A673 (cell line): ENCODE measurements at regions not wholly inside any gene's neighbourhood (a gene's known extent, or its start where the extent isn't known, plus 50 kb on each side); places are given as distances from the start of the nearest gene placed in this dataset.

Experiments used
- BruUV-seq: library from RNA; stranded (reverse); fragments of 400-500 nt; replicated peaks from 2 replicates; lab custom pipeline; 2021; lab: Mats Ljungman, UMichigan
- CTCF ChIA-PET: fragments of 300-600 bp; sonication (Branson Sonifier 250); formaldehyde crosslinking; loops from one replicate; lab custom pipeline; 2022; ENCODE audit warnings: antibody characterized with exemption; lab: Charles Lee
- POLR2A ChIA-PET: fragments of 300-600 bp; sonication (Branson Sonifier 250); formaldehyde crosslinking; loops from one replicate; lab custom pipeline; 2022; ENCODE audit warnings: antibody characterized with exemption; ENCODE audit not compliant: low non-redundant PET; lab: Charles Lee
- DNase-seq: peaks from one replicate; pipeline ENCODE4 v3.0.0-alpha.2; 2015; ENCODE audit warnings: low spot score
- H3K27ac ChIP-seq: fragments of 200-600 bp; sonication (generic); 2 replicates; pipeline ENCODE4 v1.5.1; 2016; ENCODE audit warnings: mixed run types, low read depth, mild to moderate bottlenecking, mixed read lengths, antibody characterized with exemption, low read length; ENCODE audit not compliant: poor library complexity, severe bottlenecking
- H3K27me3 ChIP-seq: fragments of 200-600 bp; sonication (generic); replicated peaks from 2 replicates; pipeline ENCODE4 v1.6.1; 2017; ENCODE audit warnings: mixed run types, low read depth, mild to moderate bottlenecking, mixed read lengths, antibody characterized with exemption, low read length; ENCODE audit not compliant: insufficient read depth, poor library complexity
- H3K36me3 ChIP-seq: fragments of 200-600 bp; sonication (generic); 2 replicates; pipeline ENCODE4 v1.6.1; 2016; ENCODE audit warnings: mixed run types, mild to moderate bottlenecking, mixed read lengths, antibody characterized with exemption, low read length; ENCODE audit not compliant: insufficient read depth, poor library complexity, severe bottlenecking
- H3K4me1 ChIP-seq: fragments of 200-600 bp; sonication (generic); 2 replicates; pipeline ENCODE4 v1.6.1; 2017; ENCODE audit warnings: mixed run types, mild to moderate bottlenecking, mixed read lengths, antibody characterized with exemption, low read length; ENCODE audit not compliant: insufficient read depth, poor library complexity, severe bottlenecking
- H3K4me3 ChIP-seq: fragments of 200-600 bp; sonication (generic); 2 replicates; pipeline ENCODE4 v1.5.1; 2016; ENCODE audit warnings: low read depth, mixed run types, mild to moderate bottlenecking, mixed read lengths, low read length; ENCODE audit not compliant: poor library complexity, severe bottlenecking
- H3K9me3 ChIP-seq: fragments of 200-600 bp; sonication (generic); 2 replicates; pipeline ENCODE4 v1.6.1; 2016; ENCODE audit warnings: mixed run types, low read depth, mild to moderate bottlenecking, mixed read lengths, antibody characterized with exemption, low read length; ENCODE audit not compliant: poor library complexity, severe bottlenecking
- CTCF ChIP-seq: fragments of 300-800, 200-600 bp; sonication (generic); conservative IDR thresholded peaks from 2 replicates; pipeline ENCODE4 v1.5.1; 2017; ENCODE audit warnings: low read depth, mild to moderate bottlenecking, antibody characterized with exemption, low read length, moderate library complexity, mixed read lengths
- EZH2 ChIP-seq: fragments of 200-600 bp; sonication (generic); IDR thresholded peaks from 2 replicates; pipeline ENCODE4 v1.6.1; 2017; ENCODE audit warnings: borderline replicate concordance, low read depth, mild to moderate bottlenecking, mixed read lengths, antibody characterized with exemption, low read length; ENCODE audit not compliant: poor library complexity, severe bottlenecking
- intact Hi-C: fragments of 100-400 bp; cut with micrococcal nuclease; formaldehyde crosslinking; loops from one replicate; pipeline ENCODE4 v1.10.0; 2022; ENCODE audit not compliant: unreplicated experiment

DNA sequence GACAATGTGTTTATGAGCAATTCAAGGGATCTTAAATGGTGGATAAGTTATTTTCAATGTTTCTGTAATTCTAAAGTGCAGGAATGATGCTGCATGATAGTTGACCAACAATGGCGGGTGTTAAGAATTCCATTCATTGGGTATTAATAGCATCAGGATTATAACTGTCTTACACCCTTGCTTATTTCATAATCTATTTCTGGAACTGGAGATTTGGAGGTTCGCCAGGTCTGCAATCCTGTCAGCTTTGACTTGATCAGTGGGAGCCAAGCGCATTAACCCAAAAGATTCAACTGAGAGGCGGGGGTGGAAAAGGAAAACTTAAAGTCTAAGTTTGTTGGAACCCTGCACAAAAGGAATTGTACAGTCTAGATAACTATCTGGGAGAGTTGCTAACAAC lies 114.9 kb upstream of the ZEB1 start:
- no TSS peak for BruUV-seq
- Histone ChIP-seq H3K9me3 (no peaks in the 10 kb centered on the region), H3K4me3 (no peak overlapping the region), H3K4me1 (no peaks in the 10 kb centered on the region), H3K27me3 (no peaks in the 10 kb centered on the region), H3K36me3 (no peaks in the 10 kb centered on the region), H3K27ac (no peak overlapping the region)
- CTCF ChIA-PET, result no interaction called here
- intact Hi-C loops, result no loop called here
- peak; percentile 7 for DNase-seq
- TF ChIP-seq EZH2 (no peak), CTCF (no peak)
- POLR2A ChIA-PET, result no interaction called here

DNA sequence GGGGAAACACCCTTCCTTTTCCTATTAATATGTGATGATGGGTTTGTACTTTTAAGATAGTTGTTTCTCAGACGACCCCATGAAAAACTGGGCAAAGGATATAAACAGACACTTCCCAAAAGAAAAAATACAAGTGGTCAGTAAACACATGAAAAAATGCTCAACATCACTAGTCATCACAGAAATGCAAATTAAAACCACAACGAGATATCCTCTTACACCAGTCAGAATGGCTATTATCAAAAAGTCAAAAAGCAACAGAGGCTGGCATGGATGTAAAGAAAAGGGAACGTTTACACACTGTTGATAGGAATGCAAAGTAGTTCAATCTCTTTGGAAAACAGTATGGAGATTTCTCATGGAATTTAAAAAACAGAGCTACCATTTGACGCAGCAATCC lies 111.4 kb upstream of the ZEB1 start:
- intact Hi-C loops, result no loop called here
- CTCF ChIA-PET, result no interaction called here
- Histone ChIP-seq H3K27me3 (no peaks in the 10 kb centered on the region), H3K27ac (no peak overlapping the region), H3K9me3 (no peaks in the 10 kb centered on the region), H3K4me3 (no peak overlapping the region), H3K36me3 (no peaks in the 10 kb centered on the region), H3K4me1 (no peaks in the 10 kb centered on the region)
- POLR2A ChIA-PET, result no interaction called here
- no TSS peak for BruUV-seq
- no peak for TF ChIP-seq EZH2
- TF ChIP-seq CTCF, result no peak
- DNase-seq, result no peak

DNA sequence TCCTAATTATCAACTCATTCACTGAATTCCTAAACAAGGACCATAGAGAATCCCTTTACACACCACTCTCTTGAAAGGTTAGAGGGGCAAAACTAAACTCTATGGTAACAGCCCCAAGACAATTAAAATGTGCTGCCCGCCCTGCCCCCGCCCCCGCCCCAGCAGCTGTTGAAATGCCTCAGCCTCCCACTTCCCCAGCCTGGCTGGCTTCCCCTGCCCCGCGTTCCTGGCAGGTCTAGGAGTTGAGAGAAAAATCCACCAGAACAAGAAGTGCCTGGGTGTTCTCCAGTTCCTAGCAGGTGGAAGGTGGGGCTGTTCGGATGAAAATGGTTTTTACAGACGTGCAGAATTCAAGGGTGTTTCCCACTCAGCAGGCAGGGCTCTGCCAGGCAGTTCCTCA lies 109.5 kb upstream of the ZEB1 start:
- Histone ChIP-seq H3K4me3 (no peak overlapping the region), H3K36me3 (no peaks in the 10 kb centered on the region), H3K27ac (no peak overlapping the region), H3K4me1 (no peaks in the 10 kb centered on the region), H3K9me3 (no peaks in the 10 kb centered on the region), H3K27me3 (no peaks in the 10 kb centered on the region)
- intact Hi-C loops, result no loop called here
- no peak for DNase-seq
- POLR2A ChIA-PET, result no interaction called here
- CTCF ChIA-PET, result no interaction called here
- BruUV-seq, result no TSS peak
- TF ChIP-seq EZH2 (no peak), CTCF (no peak)
